Right atrium auricular region (tissue), 2 donors: ENCODE measurements at regions not wholly inside any gene's neighbourhood (a gene's known extent, or its start where the extent isn't known, plus 50 kb on each side); places are given as distances from the start of the nearest gene placed in this dataset.

Experiments used
- DNase-seq: peaks from one replicate; pipeline ENCODE4 v3.0.0-alpha.2; 2019; ENCODE audit warnings: low spot score
- H3K27ac ChIP-seq, 2 donors: fragments of 200-600 bp; sonication (generic); 1 replicate in 1 of 2; 2 replicates in 1 of 2; pipeline ENCODE4 v1.5.1; 2016 to 2019
- H3K27me3 ChIP-seq, 2 donors: fragments of 200-600 bp; sonication (generic); one replicate each; pipeline versions ENCODE4 v1.5.1 to v1.6.0; 2017 to 2019
- H3K36me3 ChIP-seq: fragments of 200-600 bp; sonication (generic); one replicate; pipeline ENCODE4 v1.5.1; 2016
- H3K4me1 ChIP-seq, 2 donors: fragments of 200-600 bp; sonication (generic); one replicate each; pipeline versions ENCODE4 v1.5.1 to v1.6.0; 2017 to 2019
- H3K4me3 ChIP-seq, 2 donors: fragments of 200-600 bp; sonication (generic); 1 replicate in 1 of 2; 2 replicates in 1 of 2; pipeline ENCODE4 v1.5.1; 2017 to 2019; ENCODE audit warnings: mild to moderate bottlenecking in 1 of 2, moderate library complexity in 1 of 2
- H3K9me3 ChIP-seq, 2 donors: fragments of 200-600 bp; sonication (generic); one replicate each; pipeline ENCODE4 v1.5.1; 2019
- CTCF ChIP-seq, 2 donors: fragments of 200-600 bp; sonication (generic); IDR thresholded peaks; one replicate each; pipeline ENCODE4 v1.5.1; 2019; ENCODE audit warnings: antibody characterized with exemption in 2 of 2

DNA sequence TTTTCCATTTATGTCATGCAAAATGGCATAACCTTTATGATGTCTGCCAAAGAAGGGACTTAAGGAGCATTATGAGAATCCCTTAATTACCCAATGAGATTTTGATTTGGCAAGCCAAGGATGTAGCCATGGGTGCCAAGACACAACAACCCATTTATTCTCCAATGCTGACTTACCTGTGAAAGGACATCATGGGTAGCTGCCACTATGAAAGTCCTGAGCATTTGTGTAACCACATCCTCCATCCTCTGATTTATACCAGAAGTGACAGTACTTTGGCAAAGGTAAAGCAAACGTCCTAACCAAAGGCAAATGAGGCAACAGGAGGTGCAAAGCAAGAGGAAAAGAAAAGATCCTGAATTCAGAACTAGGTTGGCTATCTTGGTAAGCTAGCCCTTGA is 87.3 kb upstream of the EMCN start:
- Histone ChIP-seq H3K4me3 (no peak overlapping the region), H3K4me1 (no peaks in the 10 kb centered on the region), H3K27me3 (no peaks in the 10 kb centered on the region), H3K27ac (no peak overlapping the region), H3K9me3 (no peaks in the 10 kb centered on the region), H3K36me3 (no peaks in the 10 kb centered on the region)
- no peak for TF ChIP-seq CTCF (IDR thresholded peaks at IDR 0.05)
- no peak for DNase-seq

DNA sequence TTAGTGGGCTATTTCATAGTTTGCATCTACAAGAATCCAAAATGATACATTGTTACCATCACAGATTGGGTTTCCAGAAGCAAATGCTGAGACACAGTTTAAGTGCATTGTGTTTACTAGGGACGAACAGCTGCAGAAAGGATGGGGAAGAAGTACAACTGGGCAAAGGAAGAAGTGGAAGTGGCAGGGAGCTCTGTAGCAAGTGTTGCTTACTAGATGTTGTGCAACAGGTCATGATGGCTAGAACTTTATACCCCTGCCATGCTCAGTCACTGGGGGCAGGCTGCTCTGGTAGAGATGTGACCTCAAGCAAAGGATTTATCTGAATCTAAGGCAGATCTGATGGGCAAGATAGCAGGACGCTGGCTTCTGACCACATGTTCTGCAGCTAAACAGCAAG is 76.1 kb upstream of the EMCN start:
- Histone ChIP-seq H3K36me3 (no peaks in the 10 kb centered on the region), H3K4me3 (no peak overlapping the region), H3K4me1 (peaks cover 0 to 8% of the 10 kb centered on the region in 2 donors), H3K9me3 (no peaks in the 10 kb centered on the region), H3K27ac (no peak overlapping the region), H3K27me3 (no peaks in the 10 kb centered on the region)
- TF ChIP-seq CTCF (IDR thresholded peaks at IDR 0.05): no peak
- no peak for DNase-seq

GRCh38 chr4:100591161-100591876 is 73.5 kb upstream of the EMCN start:
- TF ChIP-seq CTCF (IDR thresholded peaks at IDR 0.05): no peak
- DNase-seq: no peak
- H3K27me3 ChIP-seq: no peaks in the 10 kb centered on the region
- H3K27ac ChIP-seq: no peak overlapping the region
- no peaks in the 10 kb centered on the region for H3K9me3 ChIP-seq
- no peak overlapping the region for H3K4me3 ChIP-seq
- no peaks in the 10 kb centered on the region for H3K36me3 ChIP-seq
- H3K4me1 ChIP-seq: peaks cover 0 to 8% of the 10 kb centered on the region in 2 donors

DNA sequence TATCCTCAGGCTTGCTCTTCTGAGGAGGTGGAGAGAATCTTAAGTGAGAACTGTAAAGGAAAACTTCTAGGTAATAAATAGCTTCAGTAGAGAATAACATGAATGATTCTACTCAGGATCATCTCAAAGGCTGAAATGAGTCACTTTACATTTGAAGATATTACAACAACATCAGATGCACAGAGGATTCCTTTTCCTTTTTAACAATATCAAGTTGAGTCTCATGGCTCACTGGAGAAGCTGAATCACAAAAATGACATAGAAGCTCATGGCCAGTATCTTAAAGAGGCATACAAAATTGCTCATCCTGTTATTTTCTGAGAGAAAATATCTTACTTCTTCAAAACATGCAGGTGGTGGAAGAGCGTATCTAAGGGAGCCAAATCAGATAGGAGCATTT is 72.5 kb upstream of the EMCN start:
- Histone ChIP-seq H3K27ac (no peak overlapping the region), H3K9me3 (no peaks in the 10 kb centered on the region)
- TF ChIP-seq CTCF (IDR thresholded peaks at IDR 0.05): no peak

DNA sequence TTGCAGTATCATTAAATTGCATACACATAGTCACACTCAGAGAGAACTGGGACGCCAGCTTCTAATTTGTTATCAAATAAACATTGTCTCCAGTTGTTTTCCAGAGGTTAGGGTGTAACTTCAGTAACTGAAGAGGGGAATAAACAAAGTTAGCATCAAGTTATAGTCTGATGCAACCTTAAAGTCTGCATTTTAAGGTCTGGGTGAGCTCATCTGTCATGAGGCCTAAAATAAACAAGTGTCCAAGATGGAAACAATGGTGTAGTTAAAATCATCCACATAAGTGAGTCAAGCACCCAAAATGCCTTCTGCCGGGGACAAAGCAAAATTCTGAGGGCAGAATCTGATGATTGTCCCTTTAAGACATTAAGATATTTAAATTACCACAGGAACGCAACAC is 70.3 kb upstream of the EMCN start:
- H3K27me3 ChIP-seq: no peaks in the 10 kb centered on the region
- TF ChIP-seq CTCF (IDR thresholded peaks at IDR 0.05): no peak

More for the DNA sequence above, 72.5 kb upstream of the EMCN start:
- no peak for DNase-seq
- H3K36me3 ChIP-seq: no peaks in the 10 kb centered on the region
- peaks cover 0 to 8% of the 10 kb centered on the region in 2 donors for H3K4me1 ChIP-seq
- no peaks in the 10 kb centered on the region for H3K27me3 ChIP-seq
- no peak overlapping the region for H3K4me3 ChIP-seq

DNA sequence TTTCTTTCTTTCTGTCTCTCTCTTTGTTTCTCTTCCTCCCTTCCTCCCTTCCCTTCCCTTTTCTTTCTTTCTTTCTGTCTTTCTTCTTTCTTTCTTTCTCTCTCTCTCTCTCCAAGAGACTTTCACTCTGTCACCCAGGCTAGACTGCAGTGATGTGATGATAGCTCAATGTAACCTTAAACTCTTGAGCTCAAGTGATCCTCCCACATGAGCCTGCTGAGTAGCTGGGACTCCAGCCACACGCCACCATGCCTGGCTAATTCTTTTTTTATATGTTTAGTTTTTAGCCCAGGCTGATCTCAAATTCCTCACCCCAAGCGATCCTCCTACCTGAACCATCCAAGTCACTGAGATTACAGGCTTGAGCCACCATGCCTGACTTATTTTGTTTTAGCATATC is 64.3 kb upstream of the EMCN start:
- Histone ChIP-seq H3K27me3 (no peaks in the 10 kb centered on the region), H3K27ac (no peak overlapping the region), H3K4me3 (no peak overlapping the region)

More for the DNA sequence above, 70.3 kb upstream of the EMCN start:
- DNase-seq: no peak
- no peaks in the 10 kb centered on the region for H3K9me3 ChIP-seq
- H3K4me1 ChIP-seq: peaks cover 0 to 8% of the 10 kb centered on the region in 2 donors
- no peak overlapping the region for H3K27ac ChIP-seq
- H3K4me3 ChIP-seq: no peak overlapping the region
- H3K36me3 ChIP-seq: no peaks in the 10 kb centered on the region

More for the DNA sequence above, 64.3 kb upstream of the EMCN start:
- TF ChIP-seq CTCF (IDR thresholded peaks at IDR 0.05): no peak
- H3K4me1 ChIP-seq: no peaks in the 10 kb centered on the region
- no peaks in the 10 kb centered on the region for H3K36me3 ChIP-seq
- H3K9me3 ChIP-seq: no peaks in the 10 kb centered on the region
- DNase-seq: no peak
